ACC112 (cell line): ENCODE measurements at regions not wholly inside any gene's neighbourhood (a gene's known extent, or its start where the extent isn't known, plus 50 kb on each side); places are given as distances from the start of the nearest gene placed in this dataset.

Experiments used
- H2AFZ ChIP-seq: fragments of 200-600 bp; sonication (generic); one replicate; pipeline ENCODE4 v1.6.0; 2017; ENCODE audit warnings: antibody characterized with exemption, low read length; ENCODE audit not compliant: unreplicated experiment
- H3K27ac ChIP-seq: fragments of 200-600 bp; sonication (generic); 2 replicates; pipeline ENCODE4 v1.5.1; 2014; ENCODE audit warnings: low read depth, mild to moderate bottlenecking, antibody characterized with exemption, low read length, moderate library complexity
- H3K27me3 ChIP-seq: fragments of 200-600 bp; sonication (generic); 2 replicates; pipeline ENCODE4 v1.6.1; 2014; ENCODE audit warnings: mild to moderate bottlenecking, antibody characterized with exemption, low read length, moderate library complexity, mixed read lengths; ENCODE audit not compliant: insufficient read depth
- H3K36me3 ChIP-seq: fragments of 200-600 bp; sonication (generic); 2 replicates; pipeline ENCODE4 v1.6.1; 2016; ENCODE audit warnings: mild to moderate bottlenecking, antibody characterized with exemption, low read length, moderate library complexity, mixed read lengths; ENCODE audit not compliant: insufficient read depth
- H3K4me1 ChIP-seq: fragments of 200-600 bp; sonication (generic); one replicate; pipeline ENCODE4 v1.6.1; 2016; ENCODE audit warnings: low read length, mixed read lengths; ENCODE audit not compliant: insufficient read depth, unreplicated experiment, control insufficient read depth
- H3K4me3 ChIP-seq: fragments of 200-600 bp; sonication (generic); 2 replicates; pipeline ENCODE4 v1.5.1; 2014; ENCODE audit warnings: mild to moderate bottlenecking, low read depth, low read length
- H3K79me2 ChIP-seq: fragments of 200-600 bp; sonication (generic); one replicate; pipeline ENCODE4 v1.6.0; 2016; ENCODE audit warnings: low read length; ENCODE audit not compliant: control insufficient read depth, unreplicated experiment, insufficient read depth

- Histone ChIP-seq H3K36me3 (no peaks in the 10 kb centered on the region), H3K4me1 (no peaks in the 10 kb centered on the region), H3K79me2 (no peaks in the 10 kb centered on the region), H2AFZ (no peak overlapping the region), H3K4me3 (no peak overlapping the region), H3K27me3 (no peaks in the 10 kb centered on the region), H3K27ac (no peak overlapping the region)
These were observed 225.2 kb downstream of the C7orf25 start for GRCh38 chr7:42686594-42687156.

- Histone ChIP-seq H3K27me3 (no peaks in the 10 kb centered on the region), H3K4me3 (no peak overlapping the region), H3K27ac (no peak overlapping the region), H3K79me2 (no peaks in the 10 kb centered on the region), H2AFZ (no peak overlapping the region), H3K4me1 (no peaks in the 10 kb centered on the region), H3K36me3 (no peaks in the 10 kb centered on the region)
These were observed 226.0 kb downstream of the C7orf25 start for GRCh38 chr7:42685911-42686310.

GRCh38 chr7:42677751-42678699 lies 233.8 kb downstream of the C7orf25 start:
- Histone ChIP-seq H3K36me3 (no peaks in the 10 kb centered on the region), H3K79me2 (no peaks in the 10 kb centered on the region), H3K27me3 (no peaks in the 10 kb centered on the region), H2AFZ (peak overlapping the region; percentile 57), H3K4me1 (peaks cover 29% of the 10 kb centered on the region), H3K4me3 (peak overlapping the region; percentile 47), H3K27ac (peak overlapping the region; percentile 90)

- no peak overlapping the region for H3K27ac ChIP-seq
- H3K4me3 ChIP-seq, result no peak overlapping the region
- no peaks in the 10 kb centered on the region for H3K27me3 ChIP-seq
- no peaks in the 10 kb centered on the region for H3K79me2 ChIP-seq
- H3K36me3 ChIP-seq, result no peaks in the 10 kb centered on the region
- H3K4me1 ChIP-seq, result peaks cover 54% of the 10 kb centered on the region
- no peak overlapping the region for H2AFZ ChIP-seq
These were observed 237.3 kb downstream of the C7orf25 start for GRCh38 chr7:42674541-42674940.

- Histone ChIP-seq H3K79me2 (no peaks in the 10 kb centered on the region), H3K4me3 (no peak overlapping the region), H3K27me3 (no peaks in the 10 kb centered on the region), H2AFZ (no peak overlapping the region), H3K27ac (no peak overlapping the region), H3K4me1 (peaks cover 53% of the 10 kb centered on the region), H3K36me3 (no peaks in the 10 kb centered on the region)
These were observed 237.9 kb downstream of the C7orf25 start for GRCh38 chr7:42673951-42674350.

- Histone ChIP-seq H3K4me1 (peaks cover 39% of the 10 kb centered on the region), H3K36me3 (no peaks in the 10 kb centered on the region), H3K79me2 (no peaks in the 10 kb centered on the region), H2AFZ (no peak overlapping the region), H3K4me3 (no peak overlapping the region), H3K27ac (peak overlapping the region; percentile 77), H3K27me3 (no peaks in the 10 kb centered on the region)
These were observed 239.4 kb downstream of the C7orf25 start for GRCh38 chr7:42672339-42672999.

GRCh38 chr7:42671627-42672026 lies 240.2 kb downstream of the C7orf25 start:
- Histone ChIP-seq H3K27ac (peak overlapping the region; percentile 77), H3K79me2 (no peaks in the 10 kb centered on the region), H3K36me3 (no peaks in the 10 kb centered on the region), H3K4me3 (no peak overlapping the region; the same call in 1 of the 2 replicates), H3K4me1 (peaks cover 30% of the 10 kb centered on the region), H2AFZ (no peak overlapping the region), H3K27me3 (no peaks in the 10 kb centered on the region)

GRCh38 chr7:42666994-42667393 lies 244.9 kb downstream of the C7orf25 start:
- H3K4me3 ChIP-seq, result no peak overlapping the region
- no peak overlapping the region for H2AFZ ChIP-seq
- H3K4me1 ChIP-seq, result peaks cover 16% of the 10 kb centered on the region
- H3K27ac ChIP-seq, result no peak overlapping the region
- H3K36me3 ChIP-seq, result peaks cover 5% of the 10 kb centered on the region; the same call in 1 of the 2 replicates
- no peaks in the 10 kb centered on the region for H3K27me3 ChIP-seq
- H3K79me2 ChIP-seq, result no peaks in the 10 kb centered on the region

- no peak overlapping the region for H3K27ac ChIP-seq
- no peak overlapping the region for H2AFZ ChIP-seq
- peaks cover 19% of the 10 kb centered on the region for H3K4me1 ChIP-seq
- H3K27me3 ChIP-seq, result no peaks in the 10 kb centered on the region
- no peak overlapping the region for H3K4me3 ChIP-seq
- H3K79me2 ChIP-seq, result no peaks in the 10 kb centered on the region
- peaks cover 5% of the 10 kb centered on the region; the same call in 1 of the 2 replicates for H3K36me3 ChIP-seq
These were observed 249.0 kb downstream of the C7orf25 start for GRCh38 chr7:42662862-42663261.

- Histone ChIP-seq H2AFZ (no peak overlapping the region), H3K36me3 (peaks cover 5% of the 10 kb centered on the region; the same call in 1 of the 2 replicates), H3K79me2 (no peaks in the 10 kb centered on the region), H3K4me1 (peaks cover 19% of the 10 kb centered on the region), H3K4me3 (no peak overlapping the region), H3K27ac (peak overlapping the region; percentile 73), H3K27me3 (no peaks in the 10 kb centered on the region)
These were observed 250.6 kb downstream of the C7orf25 start for GRCh38 chr7:42661312-42661711.
